ENCODE measurements at regions not wholly inside any gene's neighbourhood (a gene's known extent, or its start where the extent isn't known, plus 50 kb on each side); places are given as distances from the start of the nearest gene placed in this dataset.

GRCh38 chr5:38187532-38187931, 70.8 kb upstream of the EGFLAM start:
- TF ChIP-seq CTCF (IDR thresholded peaks at IDR 0.05) (no peak), POLR2A (IDR thresholded peaks at IDR 0.05) (no peak)
